ENCODE measurements at regions not wholly inside any gene's neighbourhood (a gene's known extent, or its start where the extent isn't known, plus 50 kb on each side); places are given as distances from the start of the nearest gene placed in this dataset.

DNA sequence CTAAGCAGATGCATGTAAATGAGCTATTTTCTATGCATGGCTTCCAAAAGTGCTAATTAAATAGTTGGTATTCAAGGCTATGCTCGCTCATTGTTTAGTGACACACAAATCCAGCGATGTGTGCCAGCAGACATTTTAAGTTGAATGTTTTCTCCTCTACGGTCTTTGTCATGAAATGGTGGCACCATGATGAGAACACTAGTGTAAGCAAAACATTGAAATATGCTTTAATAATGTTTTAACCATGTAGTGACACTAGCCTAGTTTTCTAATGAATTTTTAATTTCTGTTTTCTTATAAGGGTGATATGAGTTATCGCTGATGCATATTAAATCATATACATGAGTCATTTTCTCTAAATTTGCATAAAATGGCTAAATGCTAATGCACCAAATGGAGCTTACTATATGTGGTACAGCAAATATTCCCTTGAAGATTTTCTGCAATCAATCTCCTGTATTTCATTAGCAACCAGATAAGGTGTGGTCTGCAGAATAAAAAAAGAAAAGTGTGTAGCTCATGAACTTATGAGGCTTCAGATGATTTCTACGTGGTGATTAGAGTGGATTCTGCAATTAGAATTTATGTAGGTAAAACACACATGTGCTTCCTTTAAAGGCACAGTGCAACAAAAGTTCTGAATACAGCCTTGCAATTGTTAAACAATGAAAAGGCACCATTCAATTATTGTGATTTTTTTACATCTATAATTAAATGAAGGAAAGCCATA lies 226.6 kb downstream of the MEF2C start:
- TF ChIP-seq POLR2AphosphoS5 (IDR thresholded peaks at IDR 0.05; ENCODE audit: low read depth) (no peak), CTCF (conservative IDR thresholded peaks at IDR 0.05; ENCODE audit: low read depth in 2 of 2) (no peak), EZH2 (IDR thresholded peaks at IDR 0.05; ENCODE audit: low read depth, unreplicated experiment) (no peak), REST (IDR thresholded peaks at IDR 0.05; ENCODE audit: unreplicated experiment) (no peak), EZH2phosphoT487 (IDR thresholded peaks at IDR 0.05; ENCODE audit: unreplicated experiment) (no peak), CREB1 (CRISPR knock-in tag; IDR thresholded peaks at IDR 0.05; ENCODE audit: low read depth) (no peak), ZNF462 (CRISPR knock-in tag; IDR thresholded peaks at IDR 0.05) (no peak), JUNB (IDR thresholded peaks at IDR 0.05; ENCODE audit: unreplicated experiment) (no peak), ZNF331 (CRISPR knock-in tag; IDR thresholded peaks at IDR 0.05; ENCODE audit: low read depth) (no peak), ZNF114 (CRISPR knock-in tag; IDR thresholded peaks at IDR 0.05) (no peak), STAT1 (IDR thresholded peaks at IDR 0.05; ENCODE audit: unreplicated experiment) (no peak), NANOG (IDR thresholded peaks at IDR 0.05; ENCODE audit: borderline replicate concordance) (no peak)
- TF ChIP-seq, protein P1, sequence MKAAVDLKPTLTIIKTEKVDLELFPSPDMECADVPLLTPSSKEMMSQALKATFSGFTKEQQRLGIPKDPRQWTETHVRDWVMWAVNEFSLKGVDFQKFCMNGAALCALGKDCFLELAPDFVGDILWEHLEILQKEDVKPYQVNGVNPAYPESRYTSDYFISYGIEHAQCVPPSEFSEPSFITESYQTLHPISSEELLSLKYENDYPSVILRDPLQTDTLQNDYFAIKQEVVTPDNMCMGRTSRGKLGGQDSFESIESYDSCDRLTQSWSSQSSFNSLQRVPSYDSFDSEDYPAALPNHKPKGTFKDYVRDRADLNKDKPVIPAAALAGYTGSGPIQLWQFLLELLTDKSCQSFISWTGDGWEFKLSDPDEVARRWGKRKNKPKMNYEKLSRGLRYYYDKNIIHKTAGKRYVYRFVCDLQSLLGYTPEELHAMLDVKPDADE (IDR thresholded peaks at IDR 0.05) = no peak

Measured in GM23338 (cell line).